GM21737 (cell line): ENCODE measurements at regions not wholly inside any gene's neighbourhood (a gene's known extent, or its start where the extent isn't known, plus 50 kb on each side); places are given as distances from the start of the nearest gene placed in this dataset.

Experiments used
- ATAC-seq: cut with Tn5 transposase; IDR thresholded peaks from one replicate; pipeline ENCODE4 v1.9.1; 2021; ENCODE audit warnings: mild to moderate bottlenecking, moderate library complexity; ENCODE audit not compliant: unreplicated experiment

DNA sequence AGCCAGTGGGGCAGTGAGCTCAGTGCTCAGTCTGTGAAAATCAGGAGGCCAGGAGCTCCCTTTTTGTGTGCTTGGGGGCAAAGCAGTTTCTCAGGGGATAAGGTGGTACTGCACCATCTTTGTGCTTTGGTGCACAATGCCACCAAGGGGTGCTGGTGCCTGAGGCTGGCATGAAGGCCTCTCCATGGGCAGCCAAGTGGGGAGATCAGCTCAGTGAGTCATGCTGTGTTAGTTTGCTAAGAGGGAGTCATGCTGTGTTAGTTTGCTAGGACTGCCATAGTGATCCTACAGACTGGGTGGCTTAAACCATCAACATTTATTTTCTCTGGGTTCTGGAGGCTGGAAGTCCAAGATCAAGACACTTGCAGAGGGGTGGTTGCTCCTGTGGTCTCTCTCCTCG lies 428.1 kb downstream of the PRDM2 start:
- ATAC-seq, result no peak

DNA sequence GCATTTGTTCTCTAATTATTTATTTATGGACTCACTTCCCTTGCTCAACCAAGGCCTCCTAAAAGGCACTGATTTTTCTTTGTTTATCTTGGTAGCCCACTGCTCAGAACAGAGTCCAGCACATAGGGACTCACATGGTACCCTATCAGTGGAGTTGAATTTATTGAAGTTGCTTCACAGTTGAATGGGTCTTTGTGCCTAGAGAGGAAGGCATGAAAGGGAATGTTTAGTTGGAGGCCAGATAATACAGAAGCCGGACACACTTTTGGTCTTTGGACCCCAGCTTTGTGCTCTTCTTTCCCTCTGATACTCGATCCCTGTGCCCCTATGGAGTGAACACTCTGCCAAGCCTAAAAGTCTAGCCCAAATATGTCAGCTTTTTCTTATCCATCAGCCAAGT lies 429.0 kb downstream of the PRDM2 start:
- ATAC-seq, result no peak

DNA sequence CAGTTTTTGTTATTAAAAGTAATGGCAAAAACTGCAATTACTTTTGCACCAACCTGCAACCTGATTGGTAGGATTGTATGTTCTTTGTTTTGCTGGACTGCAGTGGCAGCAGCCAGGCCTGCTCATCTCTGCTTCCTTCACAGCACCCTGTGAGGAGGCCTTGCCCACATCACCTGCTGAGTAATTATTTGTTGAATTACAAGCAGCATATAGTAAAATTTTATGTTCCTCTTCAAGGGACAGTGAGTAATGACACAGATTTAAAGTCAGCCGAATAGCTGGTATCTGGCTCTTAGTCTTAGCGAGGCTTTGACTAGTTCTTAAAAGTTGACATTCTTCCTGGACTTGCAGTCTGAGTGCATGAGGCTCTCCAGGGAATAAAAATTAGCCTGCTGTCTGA lies 435.1 kb downstream of the PRDM2 start:
- no peak for ATAC-seq

DNA sequence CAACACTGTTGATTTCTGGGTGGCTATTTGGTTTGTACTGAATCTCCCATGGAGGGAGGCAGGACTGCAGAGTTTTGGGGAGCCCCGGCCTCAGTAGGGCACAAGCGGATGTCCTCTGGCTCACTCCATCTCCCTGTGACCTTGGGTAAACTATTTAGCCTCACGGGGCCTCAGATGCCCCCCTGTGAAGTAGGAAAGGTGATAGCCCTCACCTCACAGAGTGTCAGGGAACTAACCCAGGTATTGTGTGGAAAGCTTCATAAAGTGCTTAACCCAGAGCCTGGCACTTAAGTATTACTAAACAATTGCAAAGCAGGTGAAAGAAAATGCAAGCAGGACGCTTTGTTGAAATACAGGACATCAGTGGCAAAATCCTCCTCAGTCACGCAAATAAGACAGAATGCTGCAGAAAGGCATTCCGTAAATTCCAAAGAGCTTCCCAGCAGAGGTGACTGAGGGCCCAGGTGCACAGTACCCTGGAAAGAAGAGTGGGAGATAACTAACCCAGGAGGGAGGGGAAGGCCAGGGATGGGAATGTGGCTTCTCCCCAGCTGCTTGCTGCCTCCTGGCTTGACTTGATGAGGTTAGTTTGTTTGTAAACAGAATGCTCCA lies 436.3 kb downstream of the PRDM2 start:
- ATAC-seq, result no peak

DNA sequence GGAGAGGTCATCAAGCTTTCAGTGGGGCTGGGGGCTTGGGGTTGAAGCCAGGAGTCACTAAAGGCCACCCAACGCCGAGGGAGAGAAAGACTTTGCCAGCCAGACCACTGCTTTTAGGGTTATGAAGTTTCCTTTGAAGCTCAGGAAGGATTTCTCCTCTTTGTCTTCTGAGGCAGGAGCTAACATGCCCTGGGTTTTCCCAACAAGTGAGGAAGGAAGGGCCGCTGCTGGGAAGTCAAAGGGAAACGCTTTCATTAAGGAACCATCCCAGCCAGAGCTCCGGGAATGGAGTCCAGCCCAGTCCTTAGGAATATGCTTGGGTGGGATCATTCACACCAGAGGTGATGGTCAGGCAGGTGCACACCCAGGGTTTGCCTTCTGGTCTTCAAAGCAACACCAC lies 436.9 kb downstream of the PRDM2 start:
- no peak for ATAC-seq

DNA sequence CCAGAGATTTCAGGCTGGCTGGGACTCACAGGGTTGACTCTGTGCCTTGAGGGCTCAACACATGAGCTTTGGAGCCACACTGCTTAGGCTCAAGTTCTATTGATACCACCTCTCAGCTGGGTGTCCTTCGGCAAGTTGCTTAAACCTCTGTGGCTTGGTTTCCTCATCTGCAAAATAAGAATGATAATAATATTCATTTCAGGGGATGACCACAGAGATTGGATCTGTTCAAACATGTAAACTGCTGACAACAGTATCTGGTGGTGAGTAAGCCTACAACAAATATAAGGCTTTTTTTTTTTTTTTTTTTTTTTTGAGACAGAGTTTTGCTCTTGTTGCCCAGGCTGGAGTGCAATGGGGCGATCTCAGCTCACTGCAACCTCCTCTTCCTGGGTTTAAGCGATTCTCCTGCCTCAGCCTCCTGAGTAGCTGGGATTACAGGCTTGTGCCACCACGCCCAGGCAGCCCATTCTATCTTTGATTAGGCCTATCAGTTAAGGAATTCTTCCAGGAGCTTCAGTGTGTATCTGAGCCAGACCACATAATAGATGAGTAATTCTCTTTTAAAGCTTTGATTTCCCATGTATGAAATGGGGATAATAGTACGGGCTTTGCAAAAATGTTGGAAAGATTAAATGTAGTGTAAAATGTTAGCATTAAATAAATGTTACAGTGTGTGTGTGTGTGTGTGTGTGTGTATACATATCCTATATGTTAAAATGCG lies 437.6 kb downstream of the PRDM2 start:
- ATAC-seq, result no peak

DNA sequence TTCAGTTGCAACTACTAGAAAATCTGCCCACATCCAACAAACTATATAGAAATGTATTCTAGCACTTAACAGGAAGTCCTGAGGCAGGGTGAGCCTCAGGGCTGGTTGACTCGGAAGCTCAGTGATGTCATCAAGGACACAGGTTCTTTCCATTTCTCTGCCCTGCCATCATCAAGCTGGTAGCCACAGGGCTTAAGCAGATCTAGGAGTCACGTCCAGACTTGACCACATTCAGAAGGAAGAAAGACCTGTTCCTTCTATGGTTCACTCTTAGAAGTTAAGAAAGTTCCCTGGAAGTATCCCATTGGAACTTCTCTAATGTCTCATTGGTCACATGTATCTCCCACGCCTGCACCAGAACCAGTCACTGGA lies 438.1 kb downstream of the PRDM2 start:
- no peak for ATAC-seq

DNA sequence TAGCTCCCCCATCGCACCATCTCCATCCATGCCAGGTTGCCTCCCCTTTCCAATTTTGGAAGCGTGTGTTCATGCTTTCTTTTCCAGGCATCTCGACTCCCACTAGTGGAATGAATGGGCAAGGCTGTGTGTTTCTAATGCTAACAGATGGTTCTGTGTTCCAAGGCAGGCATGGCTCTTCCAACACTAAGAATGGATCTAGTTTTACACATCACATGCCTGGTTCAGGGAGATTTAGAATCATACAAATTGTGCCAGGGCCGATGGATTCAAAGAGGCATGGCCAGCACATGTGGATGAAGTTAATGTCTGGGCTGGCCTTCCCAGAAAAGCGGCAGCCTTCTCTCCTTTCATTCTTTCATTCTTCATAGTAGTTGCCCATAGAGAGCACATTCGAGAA lies 438.7 kb downstream of the PRDM2 start:
- ATAC-seq, result no peak

DNA sequence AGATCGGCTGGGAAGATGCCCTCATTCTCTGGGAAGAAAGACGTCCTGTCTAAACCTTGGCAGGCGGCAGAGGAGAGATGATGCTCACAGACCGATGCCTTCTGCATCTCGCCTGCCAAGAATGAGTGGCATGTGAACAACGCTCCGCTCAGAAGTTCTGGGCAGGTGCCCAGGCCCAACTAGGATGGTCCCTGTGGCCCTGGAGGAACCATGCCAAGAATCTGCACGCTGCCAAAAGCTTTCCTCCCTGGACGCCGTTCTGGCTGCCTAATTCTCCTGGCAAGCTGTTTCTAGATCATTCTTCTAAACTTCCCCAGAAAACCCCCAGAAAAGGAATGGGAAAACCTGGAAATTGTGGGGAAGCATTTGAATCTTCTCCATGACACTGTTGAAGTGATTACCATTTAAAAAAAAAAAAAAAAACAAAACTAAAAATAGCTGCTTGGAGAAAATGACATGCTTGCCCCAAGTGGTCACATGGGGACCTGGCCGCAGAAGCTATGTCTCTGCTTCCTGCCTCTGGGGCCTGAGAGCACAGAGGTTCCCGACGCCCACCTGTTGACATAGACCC lies 440.9 kb downstream of the PRDM2 start:
- no peak for ATAC-seq

DNA sequence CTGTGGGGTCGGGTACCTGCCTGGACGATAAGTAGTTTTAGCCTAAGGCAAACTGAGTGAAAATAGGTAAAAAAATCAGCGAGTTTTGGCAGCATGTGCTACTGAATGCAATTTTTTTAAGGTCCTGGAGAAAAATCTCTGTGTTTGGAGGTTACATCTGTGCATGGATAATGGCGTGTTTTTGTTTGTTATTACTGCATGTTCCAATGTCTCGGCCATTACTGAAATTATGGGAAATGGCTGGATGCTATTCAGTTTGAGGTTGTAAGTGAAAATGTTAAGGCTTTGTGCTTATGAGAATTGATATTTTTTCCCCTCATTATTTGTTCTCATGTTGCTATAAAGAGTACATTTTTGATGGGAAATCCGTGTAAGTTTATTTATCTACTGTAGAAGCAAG lies 441.7 kb downstream of the PRDM2 start:
- ATAC-seq, result no peak

DNA sequence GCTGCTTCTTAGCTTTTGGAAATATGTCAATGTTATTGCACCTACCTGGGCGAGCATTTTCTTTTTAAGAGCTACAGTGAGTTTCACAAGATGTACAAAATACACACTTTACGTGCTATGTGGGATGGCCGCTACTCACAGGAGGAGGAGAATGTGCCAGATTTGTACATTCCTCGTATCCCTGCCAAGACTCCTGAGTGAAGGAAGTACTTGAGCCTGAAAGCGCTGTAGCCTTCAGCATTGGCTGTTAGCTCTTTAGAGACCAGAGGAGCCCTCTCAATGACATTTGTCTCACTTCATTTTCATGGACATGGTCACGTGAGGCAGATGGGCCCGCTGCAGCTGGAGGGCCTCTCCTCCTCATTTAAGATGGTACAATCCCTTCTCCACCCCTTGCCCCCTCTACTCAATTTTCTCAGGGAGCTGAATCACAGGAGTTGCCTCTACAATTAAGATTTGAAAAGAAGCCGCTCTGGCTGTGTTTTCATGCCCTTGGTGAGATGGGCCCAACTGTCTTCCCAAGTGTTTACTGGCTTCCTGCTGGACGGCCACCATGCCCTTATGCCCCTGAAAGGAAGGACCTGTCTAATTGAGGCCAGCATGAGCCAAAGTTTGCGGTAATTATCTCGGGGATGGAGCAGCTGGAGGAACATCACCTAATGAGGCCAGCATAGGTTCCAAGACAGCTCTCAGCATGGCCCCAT lies 442.6 kb downstream of the PRDM2 start:
- no peak for ATAC-seq

DNA sequence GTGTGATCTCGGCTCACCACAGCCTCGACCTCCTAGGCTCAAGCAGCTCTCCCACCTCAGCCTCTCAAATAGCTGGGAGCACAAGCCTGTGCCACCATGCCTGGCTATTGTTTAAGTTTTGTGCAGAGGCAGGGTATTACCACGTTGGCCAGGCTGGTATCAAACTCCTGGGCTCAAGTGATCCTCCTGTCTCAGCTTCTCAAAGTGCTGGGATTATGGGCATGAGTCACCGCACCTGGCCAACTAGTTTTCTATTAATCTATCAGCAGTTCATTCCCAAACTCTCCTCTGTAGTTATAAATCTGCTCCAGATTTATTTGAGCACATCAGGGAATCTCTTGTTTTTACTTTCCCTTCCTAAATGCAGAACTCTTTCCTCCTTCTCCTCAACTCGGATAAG lies 443.8 kb downstream of the PRDM2 start:
- ATAC-seq, result no peak

DNA sequence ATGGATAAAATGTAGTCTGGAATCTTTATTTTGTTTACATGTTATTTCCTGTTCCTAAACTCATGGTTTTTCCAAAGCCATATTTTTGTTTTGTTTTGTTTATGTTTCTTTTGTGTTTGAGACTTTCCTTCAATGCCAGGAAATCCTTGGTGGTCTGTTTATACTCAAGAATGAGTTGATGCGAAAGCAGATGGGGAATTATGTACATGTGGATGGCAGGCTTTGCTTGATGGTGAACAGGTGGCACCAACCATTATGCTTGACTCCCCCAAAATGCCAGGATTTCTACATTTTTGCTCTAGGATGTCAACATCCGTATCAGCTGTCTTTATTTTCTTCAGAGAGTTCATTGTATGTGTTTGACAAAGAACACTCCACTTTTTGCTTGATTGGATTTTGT lies 448.5 kb downstream of the PRDM2 start:
- no peak for ATAC-seq

DNA sequence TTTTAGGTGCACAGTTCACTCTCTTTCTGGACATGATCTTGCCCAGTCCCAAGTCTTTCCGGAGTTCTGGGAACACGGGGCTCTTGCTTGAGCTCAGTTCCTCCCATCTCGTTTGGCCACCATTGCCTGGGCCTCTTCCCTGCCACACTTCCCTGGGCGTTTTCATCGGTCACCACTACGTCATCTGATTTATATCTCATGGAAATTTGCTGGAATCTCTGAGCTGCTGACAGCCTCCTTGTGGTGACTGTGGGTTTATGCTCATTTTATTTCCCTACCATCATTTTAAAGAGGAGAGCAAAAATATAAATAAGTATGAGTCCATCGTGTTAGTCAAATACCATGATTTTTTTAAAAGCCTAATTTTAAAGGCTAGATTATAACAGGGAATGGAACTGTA lies 449.1 kb upstream of the KAZN start:
- ATAC-seq, result no peak

DNA sequence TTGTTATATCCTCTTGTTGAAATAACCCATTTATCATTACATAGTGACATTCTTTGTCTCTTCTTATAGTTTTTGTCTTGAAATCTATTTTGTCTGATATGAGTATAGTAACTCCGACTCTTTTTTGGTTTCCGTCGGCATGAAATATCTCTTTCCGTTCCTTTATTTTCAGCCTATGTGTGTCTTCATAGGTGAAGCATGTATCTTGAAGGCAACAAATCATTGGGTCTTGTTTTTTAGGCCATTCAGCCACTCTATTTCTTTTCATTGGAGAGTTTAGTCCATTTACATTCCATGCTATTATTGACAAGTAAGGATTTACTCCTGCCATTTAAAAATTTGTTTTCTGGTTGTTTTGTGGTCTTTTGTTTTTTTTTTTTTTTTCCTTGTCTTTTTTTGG lies 441.9 kb upstream of the KAZN start:
- ATAC-seq, result no peak

DNA sequence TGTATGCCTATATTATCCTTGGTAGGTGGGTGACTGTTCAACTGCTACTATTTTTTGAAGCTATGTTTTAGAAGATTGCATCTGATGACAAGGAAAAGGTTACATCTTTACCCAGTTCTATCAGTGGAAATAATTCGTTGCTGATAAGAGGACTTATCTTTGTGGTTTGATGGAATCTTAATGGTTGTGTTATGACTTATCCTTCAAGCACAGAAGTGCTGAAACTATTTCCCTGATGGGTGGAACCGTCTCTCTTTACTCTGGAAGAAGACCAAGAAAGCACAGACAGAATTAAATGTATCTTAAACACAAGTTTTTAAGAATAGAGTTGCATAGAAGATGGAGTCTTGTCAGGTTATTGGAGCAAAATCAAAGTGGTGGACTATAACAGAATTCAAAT lies 437.7 kb upstream of the KAZN start:
- ATAC-seq, result no peak

DNA sequence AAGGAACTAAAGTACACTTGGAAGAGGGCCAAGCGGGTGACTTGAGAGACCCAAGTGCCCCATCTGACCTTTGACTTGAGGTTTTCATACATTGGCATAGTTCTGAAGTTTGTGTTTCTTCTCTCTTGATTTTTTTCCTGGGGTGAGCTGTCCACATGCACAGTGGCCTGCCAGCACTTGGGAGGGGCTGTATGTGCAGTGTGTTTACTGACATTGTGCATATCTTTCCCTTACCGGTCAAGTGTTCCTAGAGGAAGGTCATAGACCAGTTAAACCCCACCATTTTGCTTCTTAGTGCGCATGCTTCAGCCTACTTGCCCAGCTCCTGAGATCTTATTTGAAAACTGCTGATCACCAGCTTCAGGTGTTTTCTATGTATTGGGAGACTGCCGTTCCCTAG lies 435.2 kb upstream of the KAZN start:
- no peak for ATAC-seq

DNA sequence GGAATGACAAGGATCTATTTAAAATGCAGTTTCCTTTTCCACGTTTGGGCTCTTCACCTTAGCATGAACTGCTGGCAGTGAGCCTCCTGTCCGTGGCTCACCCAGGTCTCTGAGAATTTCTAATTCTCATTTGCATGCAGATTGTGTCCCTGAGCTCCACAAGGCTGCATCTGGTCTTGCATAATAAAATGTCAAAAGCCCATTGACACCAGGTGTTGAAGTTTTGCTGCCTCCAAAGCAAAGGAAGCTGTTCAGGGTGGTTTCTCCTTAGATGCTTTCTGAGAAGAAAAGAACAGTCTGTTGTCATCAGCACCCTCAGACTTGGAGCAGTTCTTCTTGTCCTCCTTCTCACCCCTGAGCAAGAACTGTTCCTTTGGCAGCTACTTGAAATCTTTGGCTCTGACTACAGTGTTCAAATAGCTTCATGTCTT lies 433.1 kb upstream of the KAZN start:
- no peak for ATAC-seq

DNA sequence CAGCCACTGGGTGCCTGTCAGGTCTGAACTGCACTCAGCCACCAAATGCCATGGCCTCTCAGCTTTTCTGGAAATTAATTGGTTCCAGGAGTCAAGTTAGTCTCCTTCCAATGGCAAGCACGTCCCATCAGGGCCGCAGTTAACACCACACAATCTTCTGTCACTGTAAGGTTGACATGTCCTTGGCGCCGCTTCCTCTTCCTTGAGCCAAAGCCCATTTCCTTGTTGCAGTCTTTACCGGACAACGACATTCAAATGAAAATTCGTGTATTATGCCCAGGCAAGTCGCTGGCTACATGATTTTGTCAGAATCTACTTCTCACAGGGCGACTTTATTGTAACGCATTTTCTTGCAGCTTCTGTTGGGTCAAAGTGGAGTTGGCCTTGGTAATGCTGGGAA lies 430.6 kb upstream of the KAZN start:
- no peak for ATAC-seq

DNA sequence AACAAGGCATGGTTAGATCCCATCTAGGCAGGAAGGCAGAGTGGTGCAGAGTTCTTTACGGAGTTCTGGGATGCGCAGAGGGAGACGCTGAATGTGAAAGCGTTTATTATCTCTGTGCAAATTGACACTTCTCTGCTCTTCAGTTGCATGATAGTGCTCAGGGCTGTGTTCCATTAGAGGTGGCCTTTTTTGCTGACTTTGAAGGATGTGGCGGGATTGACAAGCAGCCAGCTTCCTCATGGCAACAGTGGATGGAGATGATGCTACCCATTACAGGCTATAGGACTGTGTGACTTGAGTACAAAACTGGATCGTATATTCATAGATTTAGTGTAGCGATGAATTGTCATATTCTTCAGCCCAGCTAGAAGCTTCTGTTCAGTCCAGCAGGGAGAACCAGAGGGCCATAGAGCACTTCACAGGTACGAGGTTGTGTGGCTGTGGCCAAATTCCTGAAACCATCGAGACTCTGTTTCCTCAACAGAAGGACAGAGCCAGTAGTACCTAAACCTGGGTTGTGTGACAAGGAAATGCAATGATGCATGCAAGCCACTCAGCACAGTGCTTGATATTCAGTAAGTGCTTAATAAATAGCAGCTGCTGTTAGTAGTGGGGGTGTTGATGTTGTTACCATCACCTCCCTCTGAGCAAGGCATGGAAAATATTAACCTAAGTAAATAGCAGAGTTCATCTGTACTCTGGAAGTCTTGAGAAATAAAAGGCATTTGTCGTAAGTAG lies 430.0 kb upstream of the KAZN start:
- no peak for ATAC-seq

DNA sequence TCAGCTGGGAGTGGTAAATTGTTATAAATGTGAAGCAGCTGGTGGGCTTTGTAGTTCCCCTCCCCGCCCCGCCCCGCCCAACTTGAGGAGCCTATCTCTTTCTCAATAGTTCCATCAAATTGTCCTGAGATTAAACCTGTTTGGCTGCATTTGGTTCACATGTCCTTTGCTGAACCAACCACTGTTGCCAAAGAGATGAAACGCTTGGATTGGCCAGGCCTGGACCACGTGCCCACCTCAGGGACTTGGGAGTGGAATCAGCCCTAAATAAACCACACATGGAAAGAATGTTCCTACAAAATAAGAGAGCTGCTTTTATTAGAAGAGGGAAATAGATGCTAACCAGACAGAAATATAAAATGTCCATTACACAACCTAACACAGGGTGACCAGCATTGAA lies 424.9 kb upstream of the KAZN start:
- no peak for ATAC-seq
